HCT116 (cell line): ENCODE measurements at regions not wholly inside any gene's neighbourhood (a gene's known extent, or its start where the extent isn't known, plus 50 kb on each side); places are given as distances from the start of the nearest gene placed in this dataset.

Experiments
- ATAC-seq: fragments of 200-7000 bp; cut with Tn5 transposase; 2 replicates; pipeline ENCODE4 v1.9.1; 2020; ENCODE audit warnings: mild to moderate bottlenecking, moderate library complexity
- BruUV-seq: library from RNA; stranded (reverse); fragments of 400-500 nt; replicated peaks from 2 replicates; lab custom pipeline; 2021; lab: Mats Ljungman, UMichigan
- CTCF ChIA-PET: fragments of 300-600 bp; sonication (Branson Sonifier 250); formaldehyde crosslinking; loops from one replicate; lab custom pipeline; 2021; ENCODE audit warnings: antibody characterized with exemption; lab: Charles Lee
- POLR2A ChIA-PET: fragments of 300-600, 350-600 bp; sonication (Branson Sonifier 250); formaldehyde crosslinking; loops from one replicate; lab custom pipeline; 2021; ENCODE audit warnings: antibody characterized with exemption; lab: Charles Lee
- RAD21 ChIA-PET, 2 experiments: fragments of 300-600 bp; sonication (Branson Sonifier 250); formaldehyde crosslinking; loops; one replicate each; lab custom pipeline; 2023; ENCODE audit warnings: low total read pairs in 2 of 2; ENCODE audit not compliant: uncharacterized antibody in 2 of 2, unreplicated experiment in 2 of 2, low non-redundant PET in 1 of 2; lab: Charles Lee
- DNase-seq: peaks from one replicate; pipeline ENCODE4 v3.0.0-alpha.2; 2010; ENCODE audit warnings: low read depth, low spot score
- H2AFZ ChIP-seq: fragments of 200-600 bp; shearing (Covaris generic), sonication (generic); 2 replicates; pipeline ENCODE4 v1.6.1; 2017; ENCODE audit warnings: low read depth, mixed run types, mixed read lengths, antibody characterized with exemption, low read length; ENCODE audit not compliant: poor library complexity, severe bottlenecking
- H3K27ac ChIP-seq: 2 replicates; pipeline ENCODE4 v1.5.1; 2012; ENCODE audit warnings: low read depth, low read length
- H3K27me3 ChIP-seq: fragments of 200-600 bp; sonication (generic); 2 replicates; pipeline ENCODE4 v1.6.1; 2016; ENCODE audit warnings: mixed run types, low read length, mixed read lengths; ENCODE audit not compliant: insufficient read depth
- H3K36me3 ChIP-seq, 2 experiments: fragments of 200-500 bp in 1 of 2; fragments of 200-600 bp in 1 of 2; sonication (Bioruptor generic) in 1 of 2; sonication (generic) in 1 of 2; 2 replicates each; pipeline versions ENCODE4 v1.5.1 to v1.6.1; 2014 to 2016; ENCODE audit warnings: low read length in 2 of 2, inconsistent platforms in 1 of 2, mixed read lengths in 1 of 2, mixed run types in 1 of 2; ENCODE audit not compliant: insufficient read depth in 2 of 2, control insufficient read depth in 1 of 2
- H3K4me1 ChIP-seq, 2 experiments: fragments of 200-600 bp in 1 of 2; sonication (generic) in 1 of 2; 2 replicates each; pipeline versions ENCODE4 v1.5.1 to v1.6.1; 2012 to 2017; ENCODE audit warnings: low read length in 2 of 2, inconsistent platforms in 1 of 2, mild to moderate bottlenecking in 1 of 2, mixed read lengths in 1 of 2, mixed run types in 1 of 2, moderate library complexity in 1 of 2; ENCODE audit not compliant: insufficient read depth in 2 of 2, control insufficient read depth in 1 of 2
- H3K4me2 ChIP-seq: fragments of 200-600 bp; sonication (generic); 2 replicates; pipeline ENCODE4 v1.6.1; 2017; ENCODE audit warnings: mixed run types, low read length, mixed read lengths
- H3K4me3 ChIP-seq, 2 experiments: fragments of 200-600 bp in 1 of 2; sonication (generic) in 1 of 2; replicated peaks in 1 of 2; 2 replicates each; pipeline ENCODE4 v1.5.1; 2011 to 2016; ENCODE audit warnings: low read length in 2 of 2, control low read depth in 1 of 2, low read depth in 1 of 2, mild to moderate bottlenecking in 1 of 2, mixed read lengths in 1 of 2, mixed run types in 1 of 2
- H3K79me2 ChIP-seq: fragments of 200-600 bp; sonication (generic); 2 replicates; pipeline ENCODE4 v1.6.1; 2017; ENCODE audit warnings: mild to moderate bottlenecking, mixed run types, low read length, moderate library complexity, mixed read lengths; ENCODE audit not compliant: insufficient read depth
- H3K9ac ChIP-seq: fragments of 200-600 bp; sonication (generic); 2 replicates; pipeline ENCODE4 v1.6.1; 2016; ENCODE audit warnings: low read length, mixed read lengths
- H3K9me2 ChIP-seq: fragments of 200-600 bp; sonication (generic), shearing (Covaris generic); 2 replicates; pipeline ENCODE4 v1.6.1; 2017; ENCODE audit warnings: mixed run types, mild to moderate bottlenecking, moderate library complexity; ENCODE audit not compliant: insufficient read depth
- H3K9me3 ChIP-seq, 2 experiments: fragments of 200-500 bp in 1 of 2; fragments of 200-600 bp in 1 of 2; sonication (Bioruptor generic) in 1 of 2; sonication (generic) in 1 of 2; 2 replicates each; pipeline ENCODE4 v1.6.1; 2014 to 2017; ENCODE audit warnings: low read length in 2 of 2, mixed read lengths in 2 of 2, inconsistent platforms in 1 of 2, low read depth in 1 of 2, mild to moderate bottlenecking in 1 of 2, mixed run types in 1 of 2, moderate library complexity in 1 of 2; ENCODE audit not compliant: control insufficient read depth in 1 of 2, insufficient read depth in 1 of 2
- H4K20me1 ChIP-seq: fragments of 200-600 bp; sonication (generic), shearing (Covaris generic); 2 replicates; pipeline ENCODE4 v1.6.1; 2017; ENCODE audit warnings: mixed run types, mild to moderate bottlenecking, moderate library complexity; ENCODE audit not compliant: insufficient read depth
- ATF3 ChIP-seq: IDR thresholded peaks from 2 replicates; pipeline ENCODE4 v1.6.1; 2012
- CEBPB ChIP-seq: IDR thresholded peaks from 2 replicates; pipeline ENCODE4 v1.6.1; 2012; ENCODE audit warnings: low read depth
- EGR1 ChIP-seq: IDR thresholded peaks from 2 replicates; pipeline ENCODE4 v1.6.1; 2012; ENCODE audit warnings: low read depth
- ELF1 ChIP-seq: IDR thresholded peaks from 2 replicates; pipeline ENCODE4 v1.6.1; 2012; ENCODE audit warnings: low read depth, borderline replicate concordance
- EZH2 ChIP-seq: fragments of 200-600 bp; sonication (generic); IDR thresholded peaks from 2 replicates; pipeline ENCODE4 v1.6.1; 2017; ENCODE audit warnings: antibody characterized with exemption, mixed run types
- JUND ChIP-seq: IDR thresholded peaks from 2 replicates; pipeline ENCODE4 v1.6.1; 2012
- POLR2AphosphoS5 ChIP-seq: IDR thresholded peaks from 2 replicates; pipeline ENCODE4 v1.6.1; 2011; ENCODE audit warnings: mild to moderate bottlenecking, low read depth, low read length, moderate library complexity
- RAD21 ChIP-seq: IDR thresholded peaks from 2 replicates; pipeline ENCODE4 v1.6.1; 2012; ENCODE audit warnings: low read depth, mild to moderate bottlenecking
- REST ChIP-seq: IDR thresholded peaks from 2 replicates; pipeline ENCODE4 v1.6.1; 2012; ENCODE audit warnings: low read depth
- YY1 ChIP-seq: IDR thresholded peaks from 2 replicates; pipeline ENCODE4 v1.6.1; 2011; ENCODE audit warnings: low read length, low read depth, moderate library complexity, mild to moderate bottlenecking; ENCODE audit not compliant: insufficient replicate concordance; ENCODE audit errors: extremely low read depth
- ZBTB33 ChIP-seq: IDR thresholded peaks from 2 replicates; pipeline ENCODE4 v1.6.1; 2011; ENCODE audit warnings: mild to moderate bottlenecking, low read length, moderate library complexity; ENCODE audit not compliant: insufficient replicate concordance; ENCODE audit errors: extremely low read depth
- ZFX ChIP-seq: fragments of 450-650 bp; IDR thresholded peaks from 2 replicates; pipeline ENCODE4 v1.6.1; 2017
- intact Hi-C: fragments of 100-400 bp; cut with micrococcal nuclease; formaldehyde crosslinking; loops from 2 replicates; pipeline ENCODE4 v1.10.0; 2022
- TF ChIP-seq, protein P1 (sequence below), 3 experiments: fragments of 200-600 bp in 1 of 3; sonication (generic) in 1 of 3; IDR thresholded peaks in 2 of 3; conservative IDR thresholded peaks in 1 of 3; 2 replicates each; pipeline ENCODE4 v1.5.1; 2012 to 2017; ENCODE audit warnings: low read depth in 2 of 3, low read length in 2 of 3, antibody characterized with exemption in 1 of 3, borderline replicate concordance in 1 of 3, control low read depth in 1 of 3, mild to moderate bottlenecking in 1 of 3, mixed read lengths in 1 of 3, mixed run types in 1 of 3, moderate library complexity in 1 of 3; ENCODE audit not compliant: insufficient read depth in 1 of 3
- TF ChIP-seq, protein P2 (sequence below): IDR thresholded peaks from 2 replicates; pipeline ENCODE4 v1.6.1; 2012

DNA sequence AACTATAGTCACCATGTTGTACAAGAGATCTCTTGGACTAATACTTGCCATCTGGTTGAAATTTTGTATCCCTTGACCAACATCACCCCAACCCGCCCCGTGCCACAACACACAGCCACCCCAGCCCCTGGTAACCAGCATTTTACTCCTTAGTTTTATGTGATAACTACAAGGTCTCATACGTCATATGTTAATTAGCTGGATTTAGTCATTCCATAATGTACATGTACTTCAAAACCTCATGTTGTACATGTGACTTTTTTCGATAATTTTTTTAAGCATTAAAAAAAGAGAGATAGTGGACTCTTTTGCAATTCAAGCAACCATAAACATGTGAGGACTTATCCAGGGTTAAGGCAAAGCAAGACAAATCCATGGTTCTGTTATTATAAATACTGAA lies 773.4 kb upstream of the NOVA1 start:
- ATAC-seq: no peak

More for the DNA sequence above, 773.4 kb upstream of the NOVA1 start:
- Histone ChIP-seq H4K20me1 (no peaks in the 10 kb centered on the region), H3K9ac (no peak overlapping the region), H3K27ac (no peak overlapping the region), H3K27me3 (no peaks in the 10 kb centered on the region), H3K79me2 (no peaks in the 10 kb centered on the region), H3K4me3 (no peak overlapping the region), H3K36me3 (no peaks in the 10 kb centered on the region), H3K4me2 (no peak overlapping the region), H3K4me1 (no peaks in the 10 kb centered on the region), H2AFZ (no peak overlapping the region), H3K9me2 (no peaks in the 10 kb centered on the region), H3K9me3 (peaks cover 0 to 26% of the 10 kb centered on the region in 2 experiments; a peak in 2 of 4 replicates)
- TF ChIP-seq RAD21 (no peak), POLR2AphosphoS5 (no peak), JUND (no peak), EGR1 (no peak), REST (no peak), CEBPB (no peak), ELF1 (no peak), EZH2 (no peak), YY1 (no peak), ATF3 (no peak), ZFX (no peak), ZBTB33 (no peak)
- TF ChIP-seq, protein P1, sequence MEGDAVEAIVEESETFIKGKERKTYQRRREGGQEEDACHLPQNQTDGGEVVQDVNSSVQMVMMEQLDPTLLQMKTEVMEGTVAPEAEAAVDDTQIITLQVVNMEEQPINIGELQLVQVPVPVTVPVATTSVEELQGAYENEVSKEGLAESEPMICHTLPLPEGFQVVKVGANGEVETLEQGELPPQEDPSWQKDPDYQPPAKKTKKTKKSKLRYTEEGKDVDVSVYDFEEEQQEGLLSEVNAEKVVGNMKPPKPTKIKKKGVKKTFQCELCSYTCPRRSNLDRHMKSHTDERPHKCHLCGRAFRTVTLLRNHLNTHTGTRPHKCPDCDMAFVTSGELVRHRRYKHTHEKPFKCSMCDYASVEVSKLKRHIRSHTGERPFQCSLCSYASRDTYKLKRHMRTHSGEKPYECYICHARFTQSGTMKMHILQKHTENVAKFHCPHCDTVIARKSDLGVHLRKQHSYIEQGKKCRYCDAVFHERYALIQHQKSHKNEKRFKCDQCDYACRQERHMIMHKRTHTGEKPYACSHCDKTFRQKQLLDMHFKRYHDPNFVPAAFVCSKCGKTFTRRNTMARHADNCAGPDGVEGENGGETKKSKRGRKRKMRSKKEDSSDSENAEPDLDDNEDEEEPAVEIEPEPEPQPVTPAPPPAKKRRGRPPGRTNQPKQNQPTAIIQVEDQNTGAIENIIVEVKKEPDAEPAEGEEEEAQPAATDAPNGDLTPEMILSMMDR (IDR thresholded peaks at IDR 0.05 in 2 of 3, conservative IDR thresholded peaks at IDR 0.05 in 1 of 3; ENCODE audit: borderline replicate concordance in 1 of 3, insufficient read depth in 1 of 3, low read depth in 2 of 3, low read length in 2 of 3): no peak
- TF ChIP-seq, protein P2, sequence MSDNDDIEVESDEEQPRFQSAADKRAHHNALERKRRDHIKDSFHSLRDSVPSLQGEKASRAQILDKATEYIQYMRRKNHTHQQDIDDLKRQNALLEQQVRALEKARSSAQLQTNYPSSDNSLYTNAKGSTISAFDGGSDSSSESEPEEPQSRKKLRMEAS: no peak
- DNase-seq: no peak
- CTCF ChIA-PET: no interaction called here
- intact Hi-C loops: no loop called here
- RAD21 ChIA-PET: no interaction called here
- no TSS peak for BruUV-seq
- POLR2A ChIA-PET: no interaction called here
